ENCODE measurements at regions not wholly inside any gene's neighbourhood (a gene's known extent, or its start where the extent isn't known, plus 50 kb on each side); places are given as distances from the start of the nearest gene placed in this dataset.

- TF ChIP-seq CTCF (IDR thresholded peaks at IDR 0.05): no peak
- TF ChIP-seq POLR2A (IDR thresholded peaks at IDR 0.05): no peak
Observed at GRCh38 chr17:37828651-37829124, 83.8 kb upstream of the HNF1B start.
